ENCODE measurements at regions not wholly inside any gene's neighbourhood (a gene's known extent, or its start where the extent isn't known, plus 50 kb on each side); places are given as distances from the start of the nearest gene placed in this dataset.

DNA sequence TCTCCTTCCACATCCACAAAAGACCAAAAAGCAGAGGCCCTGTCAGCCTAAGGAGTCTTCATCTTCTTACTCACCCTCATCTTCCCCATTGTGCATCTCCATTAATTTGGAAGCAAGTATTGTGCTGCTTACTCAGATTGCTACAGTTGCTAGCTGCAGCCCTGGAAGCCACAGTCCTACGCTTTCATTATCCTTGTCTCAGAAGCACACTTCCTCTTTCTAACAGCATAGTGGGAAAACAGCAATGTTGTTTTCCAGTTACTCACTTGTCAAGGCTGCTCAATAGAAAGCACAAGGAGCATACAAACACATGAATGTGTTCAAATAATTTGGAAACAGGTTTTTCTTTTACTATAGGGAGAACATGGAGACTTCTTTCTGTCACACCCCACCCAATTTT is 76.6 kb upstream of the RBM24 start:
- DNase-seq (ENCODE audit: low read depth), result peak; percentile 29
- H3K4me3 ChIP-seq (ENCODE audit: low read depth, low read length), result no peak overlapping the region
- TF ChIP-seq POLR2A (IDR thresholded peaks at IDR 0.05; ENCODE audit: extremely low read depth, insufficient read length), result no peak
- TF ChIP-seq, protein P1, sequence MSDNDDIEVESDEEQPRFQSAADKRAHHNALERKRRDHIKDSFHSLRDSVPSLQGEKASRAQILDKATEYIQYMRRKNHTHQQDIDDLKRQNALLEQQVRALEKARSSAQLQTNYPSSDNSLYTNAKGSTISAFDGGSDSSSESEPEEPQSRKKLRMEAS (IDR thresholded peaks at IDR 0.05; ENCODE audit: low read depth, low read length), result no peak
- TF ChIP-seq, protein P2, sequence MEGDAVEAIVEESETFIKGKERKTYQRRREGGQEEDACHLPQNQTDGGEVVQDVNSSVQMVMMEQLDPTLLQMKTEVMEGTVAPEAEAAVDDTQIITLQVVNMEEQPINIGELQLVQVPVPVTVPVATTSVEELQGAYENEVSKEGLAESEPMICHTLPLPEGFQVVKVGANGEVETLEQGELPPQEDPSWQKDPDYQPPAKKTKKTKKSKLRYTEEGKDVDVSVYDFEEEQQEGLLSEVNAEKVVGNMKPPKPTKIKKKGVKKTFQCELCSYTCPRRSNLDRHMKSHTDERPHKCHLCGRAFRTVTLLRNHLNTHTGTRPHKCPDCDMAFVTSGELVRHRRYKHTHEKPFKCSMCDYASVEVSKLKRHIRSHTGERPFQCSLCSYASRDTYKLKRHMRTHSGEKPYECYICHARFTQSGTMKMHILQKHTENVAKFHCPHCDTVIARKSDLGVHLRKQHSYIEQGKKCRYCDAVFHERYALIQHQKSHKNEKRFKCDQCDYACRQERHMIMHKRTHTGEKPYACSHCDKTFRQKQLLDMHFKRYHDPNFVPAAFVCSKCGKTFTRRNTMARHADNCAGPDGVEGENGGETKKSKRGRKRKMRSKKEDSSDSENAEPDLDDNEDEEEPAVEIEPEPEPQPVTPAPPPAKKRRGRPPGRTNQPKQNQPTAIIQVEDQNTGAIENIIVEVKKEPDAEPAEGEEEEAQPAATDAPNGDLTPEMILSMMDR (IDR thresholded peaks at IDR 0.05; ENCODE audit: low read depth, low read length), result no peak
- no peak for TF ChIP-seq MYC (IDR thresholded peaks at IDR 0.05; ENCODE audit: low read depth, low read length)

DNA sequence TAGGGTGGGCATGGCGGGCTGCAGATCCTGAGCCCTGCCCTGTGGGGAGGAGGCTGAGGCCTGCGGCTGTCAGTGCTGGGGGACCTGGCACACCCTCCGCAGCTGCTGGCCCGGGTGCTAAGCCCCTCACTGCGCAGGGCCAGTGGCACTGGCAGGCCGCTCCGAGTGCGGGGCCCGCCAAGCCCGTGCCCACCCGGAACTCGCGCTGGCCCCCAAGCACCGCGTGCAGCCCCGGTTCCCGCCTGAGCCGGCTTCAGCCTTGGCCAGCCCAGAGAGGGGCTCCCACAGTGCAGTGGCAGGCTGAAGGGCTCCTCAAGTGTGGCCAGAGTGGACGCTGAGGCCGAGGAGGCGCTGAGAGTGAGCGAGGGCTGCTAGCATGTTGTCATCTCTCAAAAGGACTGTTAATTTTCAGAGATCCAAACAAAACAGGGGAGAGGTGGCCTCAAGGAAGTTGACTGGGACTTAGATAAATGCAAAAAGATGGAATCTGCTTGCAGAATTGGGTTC is 74.5 kb upstream of the RBM24 start:
- TF ChIP-seq POLR2A (IDR thresholded peaks at IDR 0.05; ENCODE audit: extremely low read depth, insufficient read length), result no peak
- TF ChIP-seq, protein P2 (IDR thresholded peaks at IDR 0.05; ENCODE audit: low read depth, low read length), result no peak
- no peak for TF ChIP-seq MYC (IDR thresholded peaks at IDR 0.05; ENCODE audit: low read depth, low read length)
- TF ChIP-seq, protein P1 (IDR thresholded peaks at IDR 0.05; ENCODE audit: low read depth, low read length), result no peak
- H3K4me3 ChIP-seq (ENCODE audit: low read depth, low read length), result no peak overlapping the region
- DNase-seq (ENCODE audit: low read depth), result no peak

DNA sequence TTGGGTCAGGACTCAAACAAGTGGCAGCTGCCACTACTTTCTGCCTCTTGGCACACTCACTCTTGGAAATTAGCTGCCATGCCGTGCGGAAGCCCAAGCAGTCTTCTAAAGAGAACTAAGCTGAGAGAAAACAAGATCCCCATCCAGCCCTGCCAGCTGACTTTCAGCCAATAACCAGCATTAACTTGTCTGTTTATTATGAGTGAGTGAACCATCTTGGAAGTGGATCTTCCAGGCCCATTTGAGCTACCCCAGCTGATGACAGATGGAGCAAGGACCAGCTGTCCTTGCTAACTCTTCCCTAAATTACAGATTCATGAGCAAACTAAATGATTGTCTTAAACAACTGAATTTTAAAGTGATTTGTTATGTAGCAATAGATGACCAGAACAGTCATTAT is 73.9 kb upstream of the RBM24 start:
- TF ChIP-seq POLR2A (IDR thresholded peaks at IDR 0.05; ENCODE audit: extremely low read depth, insufficient read length) (no peak), MYC (IDR thresholded peaks at IDR 0.05; ENCODE audit: low read depth, low read length) (no peak)
- TF ChIP-seq, protein P1 (IDR thresholded peaks at IDR 0.05; ENCODE audit: low read depth, low read length), result no peak
- TF ChIP-seq, protein P2 (IDR thresholded peaks at IDR 0.05; ENCODE audit: low read depth, low read length), result no peak
- no peak overlapping the region for H3K4me3 ChIP-seq (ENCODE audit: low read depth, low read length)
- no peak for DNase-seq (ENCODE audit: low read depth)

DNA sequence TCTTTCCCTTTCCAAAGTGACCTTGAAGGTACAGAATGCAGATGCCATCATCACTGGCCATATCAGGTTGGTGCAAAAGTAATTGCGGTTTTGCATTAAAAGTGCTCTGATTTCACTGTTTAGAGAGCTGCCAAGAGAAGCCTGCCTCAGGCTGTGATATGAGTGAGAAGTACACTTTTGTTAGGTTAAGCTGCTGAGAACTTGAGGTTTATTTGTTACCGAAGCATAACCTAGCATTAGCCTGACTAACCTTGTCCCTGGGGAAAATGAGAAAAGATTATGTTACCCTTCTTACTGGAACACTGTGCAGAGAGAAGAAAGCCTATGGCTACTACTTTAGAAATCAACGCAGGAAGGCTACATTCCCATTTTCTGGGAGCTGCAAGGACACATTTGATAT is 70.5 kb upstream of the RBM24 start:
- H3K4me3 ChIP-seq (ENCODE audit: low read depth, low read length), result no peak overlapping the region
- TF ChIP-seq MYC (IDR thresholded peaks at IDR 0.05; ENCODE audit: low read depth, low read length) (no peak), POLR2A (IDR thresholded peaks at IDR 0.05; ENCODE audit: extremely low read depth, insufficient read length) (no peak)
- TF ChIP-seq, protein P1 (IDR thresholded peaks at IDR 0.05; ENCODE audit: low read depth, low read length), result no peak
- TF ChIP-seq, protein P2 (IDR thresholded peaks at IDR 0.05; ENCODE audit: low read depth, low read length), result no peak
- DNase-seq (ENCODE audit: low read depth), result no peak

DNA sequence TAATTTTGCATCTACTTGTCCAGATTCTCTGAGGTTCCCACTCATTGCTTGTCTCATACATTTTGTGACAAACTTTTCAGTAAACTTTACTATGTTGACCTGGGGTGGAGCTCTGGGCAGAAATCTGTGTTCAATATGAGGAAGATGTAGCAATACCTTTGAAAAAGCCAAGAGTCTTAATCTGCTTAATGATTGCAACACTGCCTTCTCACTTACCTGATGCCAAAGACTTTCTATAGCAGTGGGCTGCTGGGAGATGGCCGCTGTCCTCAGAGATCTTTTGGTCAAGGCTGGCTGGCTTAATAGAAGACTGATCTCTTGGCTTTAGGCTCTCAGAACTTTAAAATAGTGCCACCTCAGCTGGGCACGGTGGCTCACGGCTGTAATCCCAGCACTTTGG is 70.1 kb upstream of the RBM24 start:
- TF ChIP-seq, protein P1 (IDR thresholded peaks at IDR 0.05; ENCODE audit: low read depth, low read length), result no peak
- TF ChIP-seq MYC (IDR thresholded peaks at IDR 0.05; ENCODE audit: low read depth, low read length), result no peak
- TF ChIP-seq, protein P2 (IDR thresholded peaks at IDR 0.05; ENCODE audit: low read depth, low read length), result no peak
- no peak for TF ChIP-seq POLR2A (IDR thresholded peaks at IDR 0.05; ENCODE audit: extremely low read depth, insufficient read length)
- H3K4me3 ChIP-seq (ENCODE audit: low read depth, low read length), result no peak overlapping the region
- no peak for DNase-seq (ENCODE audit: low read depth)

All from NB4 (cell line).